ENCODE measurements at regions not wholly inside any gene's neighbourhood (a gene's known extent, or its start where the extent isn't known, plus 50 kb on each side); places are given as distances from the start of the nearest gene placed in this dataset.

DNA sequence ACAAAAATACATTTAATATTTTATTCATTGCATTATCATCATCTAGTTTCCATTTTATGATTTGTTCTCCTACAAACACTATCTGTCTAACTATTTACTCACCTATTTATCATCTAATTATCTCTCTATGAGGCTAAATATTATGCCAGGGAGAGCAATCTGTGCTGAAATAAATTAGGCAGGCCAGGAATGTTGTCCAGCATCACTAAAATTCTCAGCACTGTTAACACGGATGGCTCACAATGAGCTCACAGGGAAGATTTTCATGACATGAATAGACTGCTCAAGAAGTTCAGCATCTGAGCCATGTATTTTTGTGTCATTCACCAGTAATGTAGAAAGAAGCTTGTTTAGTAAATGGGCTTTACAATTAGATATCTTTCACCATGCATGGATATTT lies 1277.2 kb downstream of the GRIK2 start:
- TF ChIP-seq, protein P1, sequence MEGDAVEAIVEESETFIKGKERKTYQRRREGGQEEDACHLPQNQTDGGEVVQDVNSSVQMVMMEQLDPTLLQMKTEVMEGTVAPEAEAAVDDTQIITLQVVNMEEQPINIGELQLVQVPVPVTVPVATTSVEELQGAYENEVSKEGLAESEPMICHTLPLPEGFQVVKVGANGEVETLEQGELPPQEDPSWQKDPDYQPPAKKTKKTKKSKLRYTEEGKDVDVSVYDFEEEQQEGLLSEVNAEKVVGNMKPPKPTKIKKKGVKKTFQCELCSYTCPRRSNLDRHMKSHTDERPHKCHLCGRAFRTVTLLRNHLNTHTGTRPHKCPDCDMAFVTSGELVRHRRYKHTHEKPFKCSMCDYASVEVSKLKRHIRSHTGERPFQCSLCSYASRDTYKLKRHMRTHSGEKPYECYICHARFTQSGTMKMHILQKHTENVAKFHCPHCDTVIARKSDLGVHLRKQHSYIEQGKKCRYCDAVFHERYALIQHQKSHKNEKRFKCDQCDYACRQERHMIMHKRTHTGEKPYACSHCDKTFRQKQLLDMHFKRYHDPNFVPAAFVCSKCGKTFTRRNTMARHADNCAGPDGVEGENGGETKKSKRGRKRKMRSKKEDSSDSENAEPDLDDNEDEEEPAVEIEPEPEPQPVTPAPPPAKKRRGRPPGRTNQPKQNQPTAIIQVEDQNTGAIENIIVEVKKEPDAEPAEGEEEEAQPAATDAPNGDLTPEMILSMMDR (IDR thresholded peaks at IDR 0.05; ENCODE audit: low read length) = no peak
- TF ChIP-seq EZH2 (IDR thresholded peaks at IDR 0.05; ENCODE audit: borderline replicate concordance, low read length) = no peak

All from OCI-LY1 (cell line).